Vagina (tissue), 2 donors: ENCODE measurements at regions not wholly inside any gene's neighbourhood (a gene's known extent, or its start where the extent isn't known, plus 50 kb on each side); places are given as distances from the start of the nearest gene placed in this dataset.
"Not testable (repeated sequence)": the region's sequence is repeated elsewhere in the genome, so short reads cannot be mapped to it uniquely, and the experiment has no call there.

Experiments used
- DNase-seq, 2 donors: peaks; one replicate each; pipeline ENCODE4 v3.0.0-alpha.2; 2017; ENCODE audit errors: extremely low spot score in 2 of 2
- H3K27ac ChIP-seq: fragments of 200-600 bp; sonication (generic); one replicate; pipeline ENCODE4 v1.5.1; 2019
- H3K27me3 ChIP-seq: fragments of 200-600 bp; sonication (generic); one replicate; pipeline ENCODE4 v1.5.1; 2019
- H3K36me3 ChIP-seq, 2 donors: fragments of 200-600 bp; sonication (generic); one replicate each; pipeline ENCODE4 v1.5.1; 2017 to 2019
- H3K4me1 ChIP-seq: fragments of 200-600 bp; sonication (generic); one replicate; pipeline ENCODE4 v1.5.1; 2019
- H3K4me3 ChIP-seq, 2 donors: fragments of 200-600 bp; sonication (generic); 1 replicate in 1 of 2; 2 replicates in 1 of 2; pipeline ENCODE4 v1.5.1; 2016 to 2019
- H3K9me3 ChIP-seq: fragments of 200-600 bp; sonication (generic); one replicate; pipeline ENCODE4 v1.5.1; 2019
- POLR2A ChIP-seq, 2 donors: fragments of 450-650 bp; IDR thresholded peaks; one replicate each; pipeline ENCODE4 v1.6.1; 2017; ENCODE audit warnings: antibody characterized with exemption in 2 of 2, mild to moderate bottlenecking in 2 of 2, moderate library complexity in 2 of 2
- POLR2AphosphoS5 ChIP-seq, 2 donors: sonication (generic); formaldehyde crosslinking; IDR thresholded peaks; one replicate each; pipeline ENCODE4 v1.9.0; 2017; ENCODE audit warnings: antibody characterized with exemption in 2 of 2, mild to moderate bottlenecking in 2 of 2, low read depth in 1 of 2; ENCODE audit not compliant: insufficient read depth in 1 of 2
- intact Hi-C: fragments of 100-400 bp; cut with DNase I; formaldehyde crosslinking; loops from one replicate; pipeline ENCODE4 v1.15.1; 2023
- TF ChIP-seq, protein P1 (sequence below), 3 experiments: fragments of 450-650 bp in 2 of 3; fragments of 200-600 bp in 1 of 3; sonication (generic) in 1 of 3; IDR thresholded peaks; one replicate each; pipeline ENCODE4 v1.5.1; 2017 to 2019; ENCODE audit warnings: antibody characterized with exemption in 3 of 3, mild to moderate bottlenecking in 2 of 3, moderate library complexity in 2 of 3

DNA sequence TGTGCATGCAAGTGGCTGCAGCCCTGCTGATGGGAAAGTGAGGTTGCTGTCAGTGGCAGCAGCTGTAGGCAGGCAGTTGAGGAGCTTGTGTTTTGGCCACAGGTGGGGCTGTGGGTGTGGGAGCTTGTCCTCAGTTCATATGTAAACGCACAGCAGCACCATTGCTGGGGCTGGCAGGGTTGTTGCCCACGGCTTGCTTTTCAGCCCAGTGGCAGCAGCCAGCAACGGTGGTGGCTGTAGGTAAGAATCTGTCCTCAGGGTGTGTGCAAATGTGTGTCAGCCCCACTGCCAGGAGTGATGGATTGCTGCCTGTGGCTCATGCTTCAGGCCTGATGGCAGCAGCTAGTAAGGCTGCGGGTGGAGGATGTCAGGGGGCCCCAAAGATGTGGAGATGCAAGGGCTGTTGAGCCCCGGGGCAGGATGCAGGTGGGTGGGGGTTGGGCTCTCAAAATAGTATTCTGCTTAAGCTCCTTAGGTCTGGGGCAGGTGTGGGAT is 141.3 kb upstream of the THUMPD2 start:
- Histone ChIP-seq H3K4me1 (no peaks in the 10 kb centered on the region), H3K27me3 (no peaks in the 10 kb centered on the region), H3K4me3 (no peak overlapping the region), H3K36me3 (no peaks in the 10 kb centered on the region), H3K9me3 (no peaks in the 10 kb centered on the region), H3K27ac (no peak overlapping the region)
- TF ChIP-seq, protein P1, sequence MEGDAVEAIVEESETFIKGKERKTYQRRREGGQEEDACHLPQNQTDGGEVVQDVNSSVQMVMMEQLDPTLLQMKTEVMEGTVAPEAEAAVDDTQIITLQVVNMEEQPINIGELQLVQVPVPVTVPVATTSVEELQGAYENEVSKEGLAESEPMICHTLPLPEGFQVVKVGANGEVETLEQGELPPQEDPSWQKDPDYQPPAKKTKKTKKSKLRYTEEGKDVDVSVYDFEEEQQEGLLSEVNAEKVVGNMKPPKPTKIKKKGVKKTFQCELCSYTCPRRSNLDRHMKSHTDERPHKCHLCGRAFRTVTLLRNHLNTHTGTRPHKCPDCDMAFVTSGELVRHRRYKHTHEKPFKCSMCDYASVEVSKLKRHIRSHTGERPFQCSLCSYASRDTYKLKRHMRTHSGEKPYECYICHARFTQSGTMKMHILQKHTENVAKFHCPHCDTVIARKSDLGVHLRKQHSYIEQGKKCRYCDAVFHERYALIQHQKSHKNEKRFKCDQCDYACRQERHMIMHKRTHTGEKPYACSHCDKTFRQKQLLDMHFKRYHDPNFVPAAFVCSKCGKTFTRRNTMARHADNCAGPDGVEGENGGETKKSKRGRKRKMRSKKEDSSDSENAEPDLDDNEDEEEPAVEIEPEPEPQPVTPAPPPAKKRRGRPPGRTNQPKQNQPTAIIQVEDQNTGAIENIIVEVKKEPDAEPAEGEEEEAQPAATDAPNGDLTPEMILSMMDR (IDR thresholded peaks at IDR 0.05): no peak
- TF ChIP-seq POLR2AphosphoS5 (IDR thresholded peaks at IDR 0.05; ENCODE audit: insufficient read depth in 1 of 2, low read depth in 1 of 2) (no peak), POLR2A (IDR thresholded peaks at IDR 0.05) (no peak)
- intact Hi-C loops: no loop called here
- DNase-seq: no peak

DNA sequence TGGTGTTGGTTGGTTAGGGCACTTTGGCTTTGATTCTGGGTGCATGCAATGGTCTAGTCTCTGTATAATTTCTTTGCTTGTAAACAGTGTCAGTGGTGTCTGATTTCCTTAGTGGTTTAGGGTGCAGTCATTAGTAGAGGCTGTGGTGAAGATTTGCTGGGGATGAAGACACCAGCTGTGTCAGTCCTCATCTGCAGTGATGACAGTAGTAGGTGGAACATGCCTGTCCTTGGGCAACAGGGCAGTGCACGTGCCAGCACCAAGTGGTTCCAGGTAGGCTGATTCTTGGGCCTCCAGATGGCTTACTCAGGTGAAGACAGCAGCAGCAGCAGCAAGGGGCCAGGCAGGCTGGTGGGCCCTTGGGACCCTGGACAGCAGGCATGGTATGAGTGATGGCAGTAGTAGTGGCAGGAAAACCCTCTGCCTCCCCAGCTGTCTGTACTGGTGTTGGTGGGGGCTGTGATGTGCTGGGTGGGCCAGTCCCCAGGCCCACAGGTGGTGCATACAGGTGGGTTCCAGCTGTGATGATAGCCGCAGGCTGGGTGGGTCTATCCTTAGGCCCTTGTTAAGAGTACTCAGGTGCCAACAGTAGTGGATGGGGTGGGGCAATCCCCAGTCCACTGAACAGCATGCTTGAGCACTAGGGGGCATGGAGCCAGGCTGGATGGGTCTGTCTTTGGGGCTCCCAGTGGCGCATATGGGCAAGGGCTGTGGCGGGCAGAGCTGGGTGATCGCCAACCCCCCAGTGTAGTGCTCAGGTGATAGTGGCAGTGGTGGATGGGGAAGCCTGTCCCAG is 140.7 kb upstream of the THUMPD2 start:
- TF ChIP-seq, protein P1 (IDR thresholded peaks at IDR 0.05): no peak
- intact Hi-C loops: loop anchor here (10.0 kb wide), 1 partner anchor 635 kb away; no protein-coding TSS in a partner anchor
- no peaks in the 10 kb centered on the region for H3K4me1 ChIP-seq
- H3K36me3 ChIP-seq: no peaks in the 10 kb centered on the region
- DNase-seq: no peak
- H3K27me3 ChIP-seq: no peaks in the 10 kb centered on the region
- H3K9me3 ChIP-seq: no peaks in the 10 kb centered on the region
- no peak overlapping the region for H3K27ac ChIP-seq
- H3K4me3 ChIP-seq: no peak overlapping the region

DNA sequence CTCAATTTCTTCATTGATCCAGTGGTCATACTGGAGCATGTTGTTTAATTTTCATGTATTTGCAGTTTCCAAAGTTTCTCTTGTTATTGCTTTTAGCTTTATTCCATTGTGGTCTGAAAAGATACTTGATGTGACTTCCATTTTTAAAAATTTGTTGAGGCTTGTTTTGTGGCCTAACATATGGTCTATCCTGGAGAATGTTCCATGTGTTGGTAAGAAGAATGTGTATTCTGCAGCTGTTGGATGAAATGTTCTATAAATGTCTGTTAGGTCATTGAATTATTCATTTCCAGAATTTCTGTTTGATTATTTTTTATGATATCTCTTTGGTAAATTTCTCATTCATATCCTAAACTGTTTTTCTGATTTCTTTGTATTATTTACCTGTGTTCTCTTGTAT is 139.8 kb upstream of the THUMPD2 start:
- H3K9me3 ChIP-seq: no peaks in the 10 kb centered on the region
- H3K27ac ChIP-seq: no peak overlapping the region
- TF ChIP-seq POLR2A (IDR thresholded peaks at IDR 0.05) (no peak), POLR2AphosphoS5 (IDR thresholded peaks at IDR 0.05; ENCODE audit: insufficient read depth in 1 of 2, low read depth in 1 of 2) (no peak)
- TF ChIP-seq, protein P1 (IDR thresholded peaks at IDR 0.05): no peak
- H3K4me3 ChIP-seq: no peak overlapping the region
- H3K4me1 ChIP-seq: no peaks in the 10 kb centered on the region
- no peaks in the 10 kb centered on the region for H3K27me3 ChIP-seq
- intact Hi-C loops: loop anchor here (10.0 kb wide), 1 partner anchor 636 kb away; no protein-coding TSS in a partner anchor
- no peaks in the 10 kb centered on the region for H3K36me3 ChIP-seq
- no peak for DNase-seq

DNA sequence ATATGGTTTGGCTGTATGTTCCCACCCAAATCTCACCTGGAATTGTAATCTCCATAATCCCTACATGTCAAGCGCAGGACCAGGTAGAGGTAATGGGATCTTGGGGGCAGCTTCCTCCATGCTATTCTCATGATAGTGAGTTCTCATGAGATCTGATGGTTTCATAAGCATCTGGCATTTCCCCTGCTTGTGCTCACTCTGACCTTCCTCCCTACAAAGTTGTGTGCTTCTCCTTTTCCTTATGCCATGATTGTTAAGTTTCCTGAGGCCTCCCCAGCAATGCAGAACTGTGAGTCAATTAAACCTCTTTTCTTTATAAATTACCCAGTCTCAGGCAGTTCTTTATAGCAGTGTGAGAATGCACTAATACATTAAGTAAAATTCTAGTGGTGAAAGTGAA is 138.3 kb upstream of the THUMPD2 start:
- not testable (repeated sequence) for DNase-seq, H3K27me3 ChIP-seq, H3K27ac ChIP-seq, H3K9me3 ChIP-seq, H3K4me1 ChIP-seq, H3K36me3 ChIP-seq, H3K4me3 ChIP-seq
- intact Hi-C loops: loop anchor here (10.0 kb wide), 1 partner anchor 637 kb away; no protein-coding TSS in a partner anchor

DNA sequence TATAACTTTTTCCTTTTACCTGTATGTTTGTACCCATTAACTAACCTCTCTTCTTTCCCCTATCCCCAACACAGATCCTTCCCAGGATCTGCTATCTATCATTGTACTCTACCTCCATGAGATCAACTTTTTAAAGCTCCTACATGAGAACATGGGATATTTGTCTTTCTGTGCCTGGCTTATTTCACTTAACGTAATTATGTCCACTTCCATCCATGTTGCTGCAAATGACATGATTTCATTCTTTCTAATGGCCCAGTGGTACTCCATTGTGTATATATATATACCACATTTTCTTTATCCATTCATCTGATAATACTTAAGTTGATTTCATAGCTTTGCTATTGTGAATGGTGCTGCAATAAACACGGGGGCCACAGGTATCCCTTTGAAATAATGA is 135.9 kb upstream of the THUMPD2 start:
- no peak for DNase-seq
- H3K27ac ChIP-seq: no peak overlapping the region
- no peaks in the 10 kb centered on the region for H3K9me3 ChIP-seq
- intact Hi-C loops: loop anchor here (10.0 kb wide), 1 partner anchor 640 kb away; no protein-coding TSS in a partner anchor
- H3K4me3 ChIP-seq: no peak overlapping the region
- no peaks in the 10 kb centered on the region for H3K4me1 ChIP-seq
- no peak for TF ChIP-seq POLR2A (IDR thresholded peaks at IDR 0.05)
- no peak for TF ChIP-seq POLR2AphosphoS5 (IDR thresholded peaks at IDR 0.05; ENCODE audit: insufficient read depth in 1 of 2, low read depth in 1 of 2)
- TF ChIP-seq, protein P1 (IDR thresholded peaks at IDR 0.05): no peak
- H3K36me3 ChIP-seq: no peaks in the 10 kb centered on the region
- no peaks in the 10 kb centered on the region for H3K27me3 ChIP-seq
